ENCODE measurements at regions not wholly inside any gene's neighbourhood (a gene's known extent, or its start where the extent isn't known, plus 50 kb on each side); places are given as distances from the start of the nearest gene placed in this dataset.
A peak's percentile ranks its signal among the peaks of the same experiment; 100 is the strongest.
"Not testable (repeated sequence)": the region's sequence is repeated elsewhere in the genome, so short reads cannot be mapped to it uniquely, and the experiment has no call there.

DNA sequence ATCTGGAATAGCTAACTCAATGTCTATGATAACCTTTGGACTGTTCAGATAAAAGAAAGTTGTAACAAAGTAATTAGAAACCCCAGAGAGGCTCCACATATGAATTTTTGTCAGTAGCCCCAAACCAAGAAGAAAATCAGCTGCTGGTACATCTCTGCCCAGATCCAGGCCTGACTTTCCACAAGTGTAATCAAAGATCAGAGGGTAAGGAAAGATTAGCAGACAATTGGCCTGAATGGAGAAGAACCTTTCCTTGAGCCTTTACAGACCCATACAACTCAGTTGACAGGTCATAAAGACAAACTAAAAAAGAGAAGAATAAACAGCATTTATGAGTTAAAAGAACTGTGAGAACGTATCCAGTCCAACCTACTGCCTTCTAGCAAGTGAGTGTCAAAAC lies 366.7 kb upstream of the PKN2 start:
- Histone ChIP-seq H3K9ac (ENCODE audit: low read length) (no peak overlapping the region), H3K36me3 (ENCODE audit: control insufficient read depth, insufficient read depth, low read length, severe bottlenecking) (no peaks in the 10 kb centered on the region), H3K9me3 (ENCODE audit: control insufficient read depth, low read length) (no peaks in the 10 kb centered on the region), H3K27me3 (replicated peaks; ENCODE audit: control insufficient read depth, insufficient read depth, low read length) (no peaks in the 10 kb centered on the region), H3K4me1 (ENCODE audit: control insufficient read depth, insufficient read depth, low read length) (no peaks in the 10 kb centered on the region), H3K4me3 (ENCODE audit: low read length) (no peak overlapping the region)
- DNase-seq (ENCODE audit: low read depth), result no peak

DNA sequence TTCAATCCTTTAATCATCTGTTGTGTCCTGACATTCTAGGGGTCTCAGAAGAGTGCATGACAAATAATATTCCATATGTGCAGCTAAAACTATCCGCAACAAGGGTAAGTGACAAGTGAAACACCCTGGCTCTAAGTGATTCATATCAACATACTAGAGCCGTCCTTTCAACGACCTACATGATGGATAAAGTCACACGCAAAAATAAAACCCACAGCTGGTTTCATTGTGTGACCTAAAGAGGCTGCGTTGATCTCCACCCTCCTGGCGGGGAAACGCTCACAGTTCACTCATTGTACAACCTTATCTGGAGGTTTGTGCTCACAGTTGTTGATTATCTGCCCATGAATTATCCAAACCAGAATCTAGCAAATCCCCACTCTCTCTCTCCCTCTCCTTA lies 365.3 kb upstream of the PKN2 start:
- H3K4me3 ChIP-seq (ENCODE audit: low read length), result no peak overlapping the region
- no peak overlapping the region for H3K9ac ChIP-seq (ENCODE audit: low read length)
- no peak for DNase-seq (ENCODE audit: low read depth)
- H3K27me3 ChIP-seq (replicated peaks; ENCODE audit: control insufficient read depth, insufficient read depth, low read length), result no peaks in the 10 kb centered on the region
- H3K36me3 ChIP-seq (ENCODE audit: control insufficient read depth, insufficient read depth, low read length, severe bottlenecking), result no peaks in the 10 kb centered on the region
- no peaks in the 10 kb centered on the region for H3K4me1 ChIP-seq (ENCODE audit: control insufficient read depth, insufficient read depth, low read length)
- H3K9me3 ChIP-seq (ENCODE audit: control insufficient read depth, low read length), result no peaks in the 10 kb centered on the region

DNA sequence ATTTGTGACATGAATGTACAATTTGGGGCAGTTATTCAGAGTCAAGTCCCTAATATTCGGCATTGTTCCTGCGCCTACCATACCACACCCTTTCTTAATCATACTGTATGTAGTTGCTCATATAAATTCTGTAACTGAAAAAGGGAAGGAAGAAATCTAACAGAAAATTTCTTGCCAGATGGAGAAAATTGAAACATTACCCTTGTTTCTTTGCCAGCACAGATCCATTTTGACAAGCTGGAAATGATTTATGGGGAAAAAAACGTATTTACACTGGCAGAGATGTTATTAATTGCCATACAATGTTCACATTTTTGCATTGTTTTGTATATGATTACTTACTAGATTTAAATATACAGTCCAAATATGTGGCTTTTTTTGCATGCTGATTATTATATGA lies 363.8 kb upstream of the PKN2 start:
- no peaks in the 10 kb centered on the region for H3K36me3 ChIP-seq (ENCODE audit: control insufficient read depth, insufficient read depth, low read length, severe bottlenecking)
- no peaks in the 10 kb centered on the region for H3K4me1 ChIP-seq (ENCODE audit: control insufficient read depth, insufficient read depth, low read length)
- H3K4me3 ChIP-seq (ENCODE audit: low read length), result no peak overlapping the region
- no peak overlapping the region for H3K9ac ChIP-seq (ENCODE audit: low read length)
- H3K27me3 ChIP-seq (replicated peaks; ENCODE audit: control insufficient read depth, insufficient read depth, low read length), result no peaks in the 10 kb centered on the region
- no peak for DNase-seq (ENCODE audit: low read depth)
- no peaks in the 10 kb centered on the region for H3K9me3 ChIP-seq (ENCODE audit: control insufficient read depth, low read length)

DNA sequence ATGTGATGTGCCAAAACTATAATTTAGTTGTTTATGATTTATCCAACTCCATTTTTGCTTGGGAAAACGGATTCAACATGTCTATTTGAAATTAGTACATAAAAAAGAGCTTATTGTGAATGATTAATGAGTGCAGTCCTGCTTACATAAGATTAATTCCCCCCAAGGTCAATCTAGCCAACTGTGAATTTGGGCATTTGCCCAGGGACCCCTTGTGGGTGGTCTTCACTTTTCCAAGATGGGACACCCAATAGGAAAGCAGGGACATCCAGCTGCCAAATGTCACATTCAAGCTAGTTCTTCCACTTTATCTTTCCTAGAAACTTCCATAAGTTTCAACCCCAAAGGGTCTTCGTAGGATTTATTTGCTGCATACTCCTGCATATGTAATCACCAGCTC lies 362.4 kb upstream of the PKN2 start:
- Histone ChIP-seq H3K9ac (ENCODE audit: low read length) (no peak overlapping the region), H3K4me3 (ENCODE audit: low read length) (no peak overlapping the region), H3K9me3 (ENCODE audit: control insufficient read depth, low read length) (no peaks in the 10 kb centered on the region), H3K27me3 (replicated peaks; ENCODE audit: control insufficient read depth, insufficient read depth, low read length) (no peaks in the 10 kb centered on the region), H3K36me3 (ENCODE audit: control insufficient read depth, insufficient read depth, low read length, severe bottlenecking) (no peaks in the 10 kb centered on the region), H3K4me1 (ENCODE audit: control insufficient read depth, insufficient read depth, low read length) (no peaks in the 10 kb centered on the region)
- no peak for DNase-seq (ENCODE audit: low read depth)

DNA sequence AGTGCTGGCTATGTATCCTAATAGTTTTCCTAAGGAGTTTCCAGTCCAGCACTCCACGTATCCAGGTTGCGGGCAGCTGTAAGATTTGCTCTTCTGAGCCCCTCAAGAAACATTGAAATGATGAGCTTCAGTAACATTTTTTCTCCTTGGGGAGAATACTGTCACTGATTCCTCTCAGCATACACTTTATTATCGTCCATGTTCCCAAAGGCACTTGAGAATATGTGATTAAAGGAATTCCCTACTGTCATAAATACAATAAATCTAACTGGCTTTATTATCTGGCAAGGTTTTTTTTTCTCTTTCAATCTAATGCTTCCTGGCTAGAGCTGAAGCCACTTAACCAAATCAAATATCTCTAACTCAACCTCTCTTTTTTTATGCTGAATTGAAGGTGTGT lies 359.2 kb upstream of the PKN2 start:
- H3K9ac ChIP-seq (ENCODE audit: low read length), result no peak overlapping the region
- no peak overlapping the region for H3K4me3 ChIP-seq (ENCODE audit: low read length)
- no peaks in the 10 kb centered on the region for H3K36me3 ChIP-seq (ENCODE audit: control insufficient read depth, insufficient read depth, low read length, severe bottlenecking)
- H3K4me1 ChIP-seq (ENCODE audit: control insufficient read depth, insufficient read depth, low read length), result peaks cover 9% of the 10 kb centered on the region
- no peak for DNase-seq (ENCODE audit: low read depth)
- H3K27me3 ChIP-seq (replicated peaks; ENCODE audit: control insufficient read depth, insufficient read depth, low read length), result no peaks in the 10 kb centered on the region
- no peaks in the 10 kb centered on the region for H3K9me3 ChIP-seq (ENCODE audit: control insufficient read depth, low read length)

DNA sequence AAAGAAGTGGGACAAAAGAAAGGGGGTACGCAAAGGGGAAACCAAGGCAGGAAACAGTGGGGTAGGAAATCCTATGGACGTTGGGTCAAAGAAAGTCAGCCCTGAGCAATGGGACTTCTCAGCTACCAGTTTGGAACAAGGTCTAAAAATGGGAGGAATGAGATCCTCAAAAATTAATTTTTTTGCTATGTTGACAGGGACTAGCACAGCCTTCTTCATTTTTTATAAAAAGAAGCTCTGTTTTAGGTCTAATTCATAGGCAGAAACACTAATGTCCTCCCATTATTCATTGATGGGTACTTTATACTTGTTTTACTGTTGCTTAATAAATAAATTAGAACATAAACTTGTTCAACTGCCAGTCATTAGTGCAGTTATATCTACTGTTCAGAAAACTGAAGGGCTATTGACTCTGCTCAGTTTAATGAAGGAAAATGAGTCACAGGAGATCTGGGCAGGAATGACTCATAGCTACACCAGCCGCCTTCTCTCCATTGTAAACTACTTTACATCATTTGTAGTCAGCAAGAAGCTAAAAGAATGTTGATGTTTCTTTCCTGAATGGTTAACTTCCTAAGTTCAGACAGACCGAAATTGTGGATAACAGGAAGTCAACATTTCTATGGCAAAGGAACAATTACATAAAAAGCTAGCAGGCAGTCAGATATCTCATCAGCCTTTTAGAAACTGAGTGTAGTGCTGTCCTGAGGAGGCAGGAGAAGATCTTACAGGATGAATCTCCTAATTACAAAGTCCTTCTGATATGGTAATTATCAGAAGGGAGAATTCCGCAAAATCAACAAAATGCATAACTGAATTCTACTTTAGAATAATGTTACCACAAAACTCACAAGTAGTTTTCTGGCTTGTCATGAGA lies 356.4 kb upstream of the PKN2 start:
- H3K27me3 ChIP-seq (replicated peaks; ENCODE audit: control insufficient read depth, insufficient read depth, low read length), result no peaks in the 10 kb centered on the region
- H3K4me1 ChIP-seq (ENCODE audit: control insufficient read depth, insufficient read depth, low read length), result peaks cover 21% of the 10 kb centered on the region
- H3K36me3 ChIP-seq (ENCODE audit: control insufficient read depth, insufficient read depth, low read length, severe bottlenecking), result no peaks in the 10 kb centered on the region
- no peak overlapping the region for H3K4me3 ChIP-seq (ENCODE audit: low read length)
- H3K9me3 ChIP-seq (ENCODE audit: control insufficient read depth, low read length), result no peaks in the 10 kb centered on the region
- DNase-seq (ENCODE audit: low read depth), result peak; percentile 73
- no peak overlapping the region for H3K9ac ChIP-seq (ENCODE audit: low read length)

DNA sequence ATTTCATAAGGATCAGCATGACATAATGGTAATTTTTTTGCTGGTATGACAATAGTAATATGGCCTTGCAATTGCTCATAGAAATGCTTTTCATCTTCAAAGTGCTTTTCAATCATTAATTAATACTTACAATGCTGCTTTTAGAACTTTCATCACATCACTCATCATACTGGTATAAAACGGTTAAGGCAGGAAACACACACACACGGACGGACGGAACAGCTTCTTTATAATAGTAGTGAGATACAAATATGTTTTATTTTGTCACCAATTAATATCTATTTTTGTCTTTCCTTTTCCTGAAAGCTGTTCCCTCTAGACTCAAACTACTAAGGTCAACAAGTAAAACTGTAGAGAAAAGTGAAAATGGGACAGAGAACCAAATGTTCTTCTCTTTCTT lies 353.9 kb upstream of the PKN2 start:
- Histone ChIP-seq H3K4me3 (ENCODE audit: low read length) (no peak overlapping the region), H3K9ac (ENCODE audit: low read length) (no peak overlapping the region), H3K27me3 (replicated peaks; ENCODE audit: control insufficient read depth, insufficient read depth, low read length) (no peaks in the 10 kb centered on the region), H3K4me1 (ENCODE audit: control insufficient read depth, insufficient read depth, low read length) (peaks cover 21% of the 10 kb centered on the region), H3K36me3 (ENCODE audit: control insufficient read depth, insufficient read depth, low read length, severe bottlenecking) (no peaks in the 10 kb centered on the region), H3K9me3 (ENCODE audit: control insufficient read depth, low read length) (no peaks in the 10 kb centered on the region)
- no peak for DNase-seq (ENCODE audit: low read depth)

DNA sequence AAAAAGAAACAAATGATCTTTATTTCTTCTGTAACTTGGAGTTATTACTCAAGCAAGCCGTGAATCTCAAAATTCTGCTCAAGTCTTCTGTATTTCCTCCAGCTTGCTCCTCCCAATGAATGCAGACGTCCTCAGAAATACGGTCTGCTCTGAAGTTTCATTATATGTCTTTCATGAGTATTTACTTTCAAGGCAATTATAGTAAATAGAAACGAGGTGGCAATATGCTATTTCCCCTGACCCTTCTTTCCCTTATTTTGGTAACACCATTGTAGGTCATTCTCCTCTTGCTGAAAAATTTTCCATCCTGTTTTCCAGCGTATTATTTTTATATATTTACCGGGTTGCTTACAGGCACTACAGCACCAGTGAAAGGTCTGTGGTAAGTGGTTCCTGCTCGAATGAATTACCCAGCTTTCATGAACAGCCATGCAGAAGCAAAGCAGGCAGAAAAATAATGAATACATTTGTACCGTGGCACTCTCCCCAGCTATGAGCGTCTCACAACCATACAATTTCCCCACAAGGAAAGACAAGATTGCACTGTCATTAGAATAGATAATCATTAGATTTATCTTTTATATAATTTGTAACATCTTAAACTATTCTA lies 350.9 kb upstream of the PKN2 start:
- Histone ChIP-seq H3K9me3 (ENCODE audit: control insufficient read depth, low read length) (no peaks in the 10 kb centered on the region), H3K27me3 (replicated peaks; ENCODE audit: control insufficient read depth, insufficient read depth, low read length) (no peaks in the 10 kb centered on the region), H3K4me1 (ENCODE audit: control insufficient read depth, insufficient read depth, low read length) (peaks cover 12% of the 10 kb centered on the region), H3K36me3 (ENCODE audit: control insufficient read depth, insufficient read depth, low read length, severe bottlenecking) (no peaks in the 10 kb centered on the region), H3K4me3 (ENCODE audit: low read length) (no peak overlapping the region), H3K9ac (ENCODE audit: low read length) (no peak overlapping the region)
- DNase-seq (ENCODE audit: low read depth), result peak; percentile 4

DNA sequence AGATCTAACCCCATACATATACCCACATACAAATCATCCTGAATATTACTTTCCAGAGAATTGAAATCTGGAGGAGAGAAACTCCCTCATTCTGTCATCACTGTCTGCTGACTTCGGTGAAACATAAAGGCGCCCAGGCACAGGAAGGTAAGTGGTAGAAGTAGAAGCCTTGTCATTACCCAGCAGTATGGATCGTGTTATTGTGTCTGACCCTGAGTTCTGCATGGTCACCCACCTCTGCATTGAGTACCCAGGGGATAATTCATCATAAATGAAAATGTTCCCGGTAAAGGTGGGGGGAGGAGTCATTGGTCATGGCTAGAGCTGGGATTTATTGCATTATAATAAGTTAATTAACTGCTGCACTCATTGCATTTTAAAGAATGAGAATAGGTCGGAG lies 342.6 kb upstream of the PKN2 start:
- DNase-seq (ENCODE audit: low read depth), result no peak
- H3K4me1 ChIP-seq (ENCODE audit: control insufficient read depth, insufficient read depth, low read length), result no peaks in the 10 kb centered on the region
- no peak overlapping the region for H3K9ac ChIP-seq (ENCODE audit: low read length)
- no peaks in the 10 kb centered on the region for H3K27me3 ChIP-seq (replicated peaks; ENCODE audit: control insufficient read depth, insufficient read depth, low read length)
- no peaks in the 10 kb centered on the region for H3K9me3 ChIP-seq (ENCODE audit: control insufficient read depth, low read length)
- H3K36me3 ChIP-seq (ENCODE audit: control insufficient read depth, insufficient read depth, low read length, severe bottlenecking), result no peaks in the 10 kb centered on the region
- no peak overlapping the region for H3K4me3 ChIP-seq (ENCODE audit: low read length)

DNA sequence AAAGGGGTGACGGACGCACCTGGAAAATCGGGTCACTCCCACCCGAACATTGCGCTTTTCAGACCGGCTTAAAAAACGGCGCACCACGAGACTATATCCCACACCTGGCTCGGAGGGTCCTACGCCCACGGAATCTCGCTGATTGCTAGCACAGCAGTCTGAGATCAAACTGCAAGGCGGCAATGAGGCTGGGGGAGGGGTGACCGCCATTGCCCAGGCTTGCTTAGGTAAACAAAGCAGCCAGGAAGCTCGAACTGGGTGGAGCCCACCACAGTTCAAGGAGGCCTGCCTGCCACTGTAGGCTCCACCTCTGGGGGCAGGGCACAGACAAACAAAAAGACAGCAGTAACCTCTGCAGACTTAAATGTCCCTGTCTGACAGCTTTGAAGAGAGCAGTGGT lies 342.0 kb upstream of the PKN2 start:
- not testable (repeated sequence) for H3K9ac ChIP-seq (ENCODE audit: low read length); H3K4me1 ChIP-seq (ENCODE audit: control insufficient read depth, insufficient read depth, low read length); H3K27me3 ChIP-seq (replicated peaks; ENCODE audit: control insufficient read depth, insufficient read depth, low read length); H3K4me3 ChIP-seq (ENCODE audit: low read length); DNase-seq (ENCODE audit: low read depth); H3K36me3 ChIP-seq (ENCODE audit: control insufficient read depth, insufficient read depth, low read length, severe bottlenecking); H3K9me3 ChIP-seq (ENCODE audit: control insufficient read depth, low read length)

DNA sequence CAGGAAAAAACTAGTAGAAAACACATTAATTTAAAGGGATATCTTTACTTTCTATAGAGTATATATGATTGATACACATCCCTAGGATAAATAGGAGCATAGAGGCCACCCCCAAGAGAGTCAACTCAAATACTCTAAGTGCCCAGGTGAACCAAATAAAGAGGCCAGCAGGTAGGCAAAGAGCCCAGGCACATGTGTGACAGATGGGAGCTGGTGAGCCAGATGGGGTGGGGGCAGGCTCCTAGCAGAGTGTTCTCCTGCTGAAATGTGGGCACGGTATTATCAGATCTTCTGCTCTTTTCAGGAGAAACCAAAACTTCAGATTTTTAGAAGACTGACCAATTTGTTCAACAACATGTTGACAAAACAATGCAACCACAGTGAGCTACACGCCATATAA lies 333.4 kb upstream of the PKN2 start:
- Histone ChIP-seq H3K36me3 (ENCODE audit: control insufficient read depth, insufficient read depth, low read length, severe bottlenecking) (no peaks in the 10 kb centered on the region), H3K4me3 (ENCODE audit: low read length) (no peak overlapping the region), H3K4me1 (ENCODE audit: control insufficient read depth, insufficient read depth, low read length) (no peaks in the 10 kb centered on the region), H3K9ac (ENCODE audit: low read length) (no peak overlapping the region), H3K9me3 (ENCODE audit: control insufficient read depth, low read length) (no peaks in the 10 kb centered on the region), H3K27me3 (replicated peaks; ENCODE audit: control insufficient read depth, insufficient read depth, low read length) (no peaks in the 10 kb centered on the region)
- no peak for DNase-seq (ENCODE audit: low read depth)
